ENCODE measurements at regions not wholly inside any gene's neighbourhood (a gene's known extent, or its start where the extent isn't known, plus 50 kb on each side); places are given as distances from the start of the nearest gene placed in this dataset.

DNA sequence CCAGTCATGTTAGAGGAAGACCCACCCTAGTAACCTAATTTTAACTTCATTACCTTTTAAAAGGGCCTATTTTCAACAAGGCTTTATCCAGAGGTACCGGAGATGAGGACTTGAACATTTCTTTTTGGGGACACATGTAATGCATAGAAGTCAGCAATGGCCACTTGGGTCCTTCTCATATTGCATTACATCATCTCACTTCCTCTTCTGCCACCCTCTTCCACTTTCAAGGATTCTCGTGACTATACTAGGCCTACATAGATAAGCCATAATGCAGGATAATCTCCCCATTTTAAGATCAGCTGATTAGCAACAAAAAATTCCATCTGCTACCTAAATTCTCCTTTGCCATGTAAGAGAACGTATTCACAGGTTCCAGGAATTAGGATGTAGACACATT is 557.2 kb downstream of the KCTD12 start:
- no peak for DNase-seq (ENCODE audit: low spot score in 2 of 2, unreplicated experiment in 2 of 2)

DNA sequence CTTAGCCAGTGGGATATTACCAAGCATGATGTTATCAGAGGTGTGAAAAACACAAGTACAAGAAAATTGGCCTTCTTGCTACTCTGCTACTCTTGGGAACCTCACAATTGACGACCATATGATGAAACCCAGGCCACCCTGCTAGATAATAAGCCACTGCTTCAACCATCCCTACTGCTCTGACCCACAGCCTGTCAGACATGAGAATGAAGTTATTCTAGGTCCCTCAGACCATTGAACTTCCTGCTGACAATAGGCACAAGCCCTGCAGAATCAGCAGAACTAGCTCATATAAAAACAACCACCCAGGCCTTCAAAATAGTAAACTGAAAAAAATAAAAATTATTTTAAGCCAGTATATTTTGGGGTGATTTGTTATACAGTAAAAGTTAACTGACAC is 559.9 kb downstream of the KCTD12 start:
- H3K27ac Mint-ChIP-seq: no peak overlapping the region
- H3K9me3 Mint-ChIP-seq: no peaks in the 10 kb centered on the region
- peaks cover 20% of the 10 kb centered on the region for H3K4me1 Mint-ChIP-seq
- TF ChIP-seq, protein P1, sequence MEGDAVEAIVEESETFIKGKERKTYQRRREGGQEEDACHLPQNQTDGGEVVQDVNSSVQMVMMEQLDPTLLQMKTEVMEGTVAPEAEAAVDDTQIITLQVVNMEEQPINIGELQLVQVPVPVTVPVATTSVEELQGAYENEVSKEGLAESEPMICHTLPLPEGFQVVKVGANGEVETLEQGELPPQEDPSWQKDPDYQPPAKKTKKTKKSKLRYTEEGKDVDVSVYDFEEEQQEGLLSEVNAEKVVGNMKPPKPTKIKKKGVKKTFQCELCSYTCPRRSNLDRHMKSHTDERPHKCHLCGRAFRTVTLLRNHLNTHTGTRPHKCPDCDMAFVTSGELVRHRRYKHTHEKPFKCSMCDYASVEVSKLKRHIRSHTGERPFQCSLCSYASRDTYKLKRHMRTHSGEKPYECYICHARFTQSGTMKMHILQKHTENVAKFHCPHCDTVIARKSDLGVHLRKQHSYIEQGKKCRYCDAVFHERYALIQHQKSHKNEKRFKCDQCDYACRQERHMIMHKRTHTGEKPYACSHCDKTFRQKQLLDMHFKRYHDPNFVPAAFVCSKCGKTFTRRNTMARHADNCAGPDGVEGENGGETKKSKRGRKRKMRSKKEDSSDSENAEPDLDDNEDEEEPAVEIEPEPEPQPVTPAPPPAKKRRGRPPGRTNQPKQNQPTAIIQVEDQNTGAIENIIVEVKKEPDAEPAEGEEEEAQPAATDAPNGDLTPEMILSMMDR (IDR thresholded peaks at IDR 0.05; ENCODE audit: unreplicated experiment): no peak
- H3K36me3 Mint-ChIP-seq: no peaks in the 10 kb centered on the region
- peaks cover 5% of the 10 kb centered on the region for H3K27me3 Mint-ChIP-seq (ENCODE audit: low read depth)
- H3K4me3 Mint-ChIP-seq: no peak overlapping the region
- no peak for DNase-seq (ENCODE audit: low spot score in 2 of 2, unreplicated experiment in 2 of 2)

More for the DNA sequence above, 557.2 kb downstream of the KCTD12 start:
- H3K36me3 Mint-ChIP-seq: no peaks in the 10 kb centered on the region
- TF ChIP-seq, protein P1 (IDR thresholded peaks at IDR 0.05; ENCODE audit: unreplicated experiment): no peak
- H3K27me3 Mint-ChIP-seq (ENCODE audit: low read depth): peaks cover 1% of the 10 kb centered on the region
- no peak overlapping the region for H3K4me3 Mint-ChIP-seq
- H3K4me1 Mint-ChIP-seq: peaks cover 37% of the 10 kb centered on the region
- no peaks in the 10 kb centered on the region for H3K9me3 Mint-ChIP-seq
- H3K27ac Mint-ChIP-seq: no peak overlapping the region

GRCh38 chr13:76319921-76320320 is 566.3 kb downstream of the KCTD12 start:
- Mint-ChIP-seq H3K36me3 (no peaks in the 10 kb centered on the region), H3K27ac (no peak overlapping the region), H3K27me3 (ENCODE audit: low read depth) (peaks cover 4% of the 10 kb centered on the region), H3K4me3 (no peak overlapping the region), H3K9me3 (peaks cover 10% of the 10 kb centered on the region), H3K4me1 (no peaks in the 10 kb centered on the region)
- no peak for DNase-seq (ENCODE audit: low spot score in 2 of 2, unreplicated experiment in 2 of 2)
- TF ChIP-seq, protein P1 (IDR thresholded peaks at IDR 0.05; ENCODE audit: unreplicated experiment): no peak

DNA sequence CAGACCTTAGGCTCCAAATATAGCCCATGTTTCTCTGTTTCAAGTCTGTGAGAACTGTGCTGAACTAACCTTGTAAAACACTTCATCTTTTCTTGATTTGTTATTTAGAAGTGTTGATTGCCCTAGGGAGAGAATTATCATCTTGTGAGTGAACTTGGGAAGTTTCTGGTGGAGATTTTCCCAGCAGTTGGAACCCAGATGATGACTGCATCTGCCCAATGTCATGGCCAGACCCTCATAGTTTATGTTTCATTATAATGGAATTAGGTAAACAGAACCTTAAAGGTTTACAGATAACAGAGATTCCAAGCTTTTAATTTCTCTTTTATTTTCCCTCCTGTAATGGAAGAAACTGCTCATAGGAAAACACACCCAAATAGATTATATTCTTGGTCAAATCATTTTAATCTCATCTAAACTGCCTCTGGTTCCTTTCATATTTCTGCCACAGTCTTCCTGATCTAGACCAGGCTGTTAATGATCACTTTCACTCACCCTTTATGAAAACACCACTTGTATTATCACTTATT is 569.1 kb downstream of the KCTD12 start:
- H3K4me1 Mint-ChIP-seq: peaks cover 7% of the 10 kb centered on the region
- no peak for DNase-seq (ENCODE audit: low spot score in 2 of 2, unreplicated experiment in 2 of 2)
- TF ChIP-seq, protein P1 (IDR thresholded peaks at IDR 0.05; ENCODE audit: unreplicated experiment): no peak
- no peaks in the 10 kb centered on the region for H3K27me3 Mint-ChIP-seq (ENCODE audit: low read depth)
- H3K4me3 Mint-ChIP-seq: no peak overlapping the region
- peaks cover 10% of the 10 kb centered on the region for H3K9me3 Mint-ChIP-seq
- no peaks in the 10 kb centered on the region for H3K36me3 Mint-ChIP-seq
- H3K27ac Mint-ChIP-seq: no peak overlapping the region

GRCh38 chr13:76314495-76314894 is 571.7 kb downstream of the KCTD12 start:
- peaks cover 8% of the 10 kb centered on the region for H3K4me1 Mint-ChIP-seq
- H3K9me3 Mint-ChIP-seq: no peaks in the 10 kb centered on the region
- H3K27ac Mint-ChIP-seq: no peak overlapping the region
- no peaks in the 10 kb centered on the region for H3K27me3 Mint-ChIP-seq (ENCODE audit: low read depth)
- no peak overlapping the region for H3K4me3 Mint-ChIP-seq
- H3K36me3 Mint-ChIP-seq: no peaks in the 10 kb centered on the region
- TF ChIP-seq, protein P1 (IDR thresholded peaks at IDR 0.05; ENCODE audit: unreplicated experiment): no peak
- no peak for DNase-seq (ENCODE audit: low spot score in 2 of 2, unreplicated experiment in 2 of 2)

DNA sequence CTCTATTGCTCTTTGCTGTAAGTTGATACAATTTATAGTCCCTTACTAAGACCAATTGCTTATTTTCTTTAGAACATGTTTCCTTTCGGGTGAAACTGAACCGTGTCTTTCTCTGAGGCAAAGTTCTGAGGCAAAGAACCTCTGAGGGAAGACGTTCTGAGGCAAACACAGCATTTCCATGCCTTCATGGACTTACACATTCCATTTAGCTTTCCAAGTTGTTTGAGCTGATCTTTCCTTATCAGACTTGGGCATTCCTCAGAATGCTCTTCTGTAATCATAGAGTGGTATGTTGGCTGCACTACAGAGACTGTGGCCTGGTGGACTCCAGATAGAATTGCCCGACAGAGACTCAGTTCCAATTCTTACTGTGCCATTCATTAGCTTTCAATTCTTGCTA is 579.1 kb downstream of the KCTD12 start:
- DNase-seq (ENCODE audit: low spot score in 2 of 2, unreplicated experiment in 2 of 2): no peak
- Mint-ChIP-seq H3K27me3 (ENCODE audit: low read depth) (no peaks in the 10 kb centered on the region), H3K27ac (peak overlapping the region; percentile 95), H3K9me3 (no peaks in the 10 kb centered on the region), H3K36me3 (no peaks in the 10 kb centered on the region), H3K4me3 (no peak overlapping the region), H3K4me1 (peaks cover 18% of the 10 kb centered on the region)
- TF ChIP-seq, protein P1 (IDR thresholded peaks at IDR 0.05; ENCODE audit: unreplicated experiment): no peak
